ENCODE measurements at regions not wholly inside any gene's neighbourhood (a gene's known extent, or its start where the extent isn't known, plus 50 kb on each side); places are given as distances from the start of the nearest gene placed in this dataset.

- TF ChIP-seq RAD21 (IDR thresholded peaks at IDR 0.05; ENCODE audit: low read length), result no peak
- TF ChIP-seq POLR2A (IDR thresholded peaks at IDR 0.05; ENCODE audit: low read depth, low read length), result no peak
- TF ChIP-seq CTCF (conservative IDR thresholded peaks at IDR 0.05; ENCODE audit: low read depth, low read length), result no peak
- no peak for TF ChIP-seq MXI1 (IDR thresholded peaks at IDR 0.05; ENCODE audit: borderline replicate concordance, low read depth, low read length)
- TF ChIP-seq, protein P1, sequence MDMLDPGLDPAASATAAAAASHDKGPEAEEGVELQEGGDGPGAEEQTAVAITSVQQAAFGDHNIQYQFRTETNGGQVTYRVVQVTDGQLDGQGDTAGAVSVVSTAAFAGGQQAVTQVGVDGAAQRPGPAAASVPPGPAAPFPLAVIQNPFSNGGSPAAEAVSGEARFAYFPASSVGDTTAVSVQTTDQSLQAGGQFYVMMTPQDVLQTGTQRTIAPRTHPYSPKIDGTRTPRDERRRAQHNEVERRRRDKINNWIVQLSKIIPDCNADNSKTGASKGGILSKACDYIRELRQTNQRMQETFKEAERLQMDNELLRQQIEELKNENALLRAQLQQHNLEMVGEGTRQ (IDR thresholded peaks at IDR 0.05; ENCODE audit: low read depth, low read length), result no peak
- no peak for TF ChIP-seq CEBPB (IDR thresholded peaks at IDR 0.05; ENCODE audit: low read depth, low read length)
- no peak for TF ChIP-seq RCOR1 (IDR thresholded peaks at IDR 0.05; ENCODE audit: insufficient replicate concordance, low read length)
- no peak for TF ChIP-seq BHLHE40 (IDR thresholded peaks at IDR 0.05; ENCODE audit: low read depth, low read length)
- no peak for TF ChIP-seq MAFK (IDR thresholded peaks at IDR 0.05; ENCODE audit: low read depth, low read length)
- TF ChIP-seq SMC3 (IDR thresholded peaks at IDR 0.05; ENCODE audit: low read depth, low read length), result no peak
- no peak for TF ChIP-seq NFE2L2 (IDR thresholded peaks at IDR 0.05; ENCODE audit: low read depth, low read length)
- TF ChIP-seq, protein P2, sequence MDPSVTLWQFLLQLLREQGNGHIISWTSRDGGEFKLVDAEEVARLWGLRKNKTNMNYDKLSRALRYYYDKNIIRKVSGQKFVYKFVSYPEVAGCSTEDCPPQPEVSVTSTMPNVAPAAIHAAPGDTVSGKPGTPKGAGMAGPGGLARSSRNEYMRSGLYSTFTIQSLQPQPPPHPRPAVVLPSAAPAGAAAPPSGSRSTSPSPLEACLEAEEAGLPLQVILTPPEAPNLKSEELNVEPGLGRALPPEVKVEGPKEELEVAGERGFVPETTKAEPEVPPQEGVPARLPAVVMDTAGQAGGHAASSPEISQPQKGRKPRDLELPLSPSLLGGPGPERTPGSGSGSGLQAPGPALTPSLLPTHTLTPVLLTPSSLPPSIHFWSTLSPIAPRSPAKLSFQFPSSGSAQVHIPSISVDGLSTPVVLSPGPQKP (IDR thresholded peaks at IDR 0.05; ENCODE audit: borderline replicate concordance, low read depth, low read length), result no peak
- TF ChIP-seq MAZ (IDR thresholded peaks at IDR 0.05; ENCODE audit: borderline replicate concordance, low read depth, low read length), result no peak
These were observed 135.4 kb downstream of the ISL1 start for GRCh38 chr5:51518607-51519006.
